Kidney (tissue), 13 donors: ENCODE measurements at regions not wholly inside any gene's neighbourhood (a gene's known extent, or its start where the extent isn't known, plus 50 kb on each side); places are given as distances from the start of the nearest gene placed in this dataset.

Experiments
- DNase-seq, 5 donors: peaks; one replicate each; pipeline ENCODE4 v3.0.0-alpha.2; 2013 to 2020
- FAIRE-seq: peaks from 2 replicates; lab custom pipeline; 2012; peaks lifted over from hg19 to GRCh38; lab: Jason Lieb, UNC
- H3K27ac ChIP-seq, 2 donors: one replicate each; pipeline ENCODE4 v1.7.0; 2013; ENCODE audit warnings: low read depth in 2 of 2, low read length in 2 of 2, inconsistent platforms in 1 of 2
- H3K27me3 ChIP-seq: one replicate; pipeline ENCODE4 v1.7.1; 2013; ENCODE audit warnings: low read length, inconsistent platforms; ENCODE audit not compliant: control insufficient read depth, insufficient read depth
- H3K36me3 ChIP-seq, 3 donors: one replicate each; pipeline versions ENCODE4 v1.7.0 to v1.7.1; 2013; ENCODE audit warnings: low read length in 3 of 3, control low read depth in 1 of 3, inconsistent platforms in 1 of 3; ENCODE audit not compliant: insufficient read depth in 3 of 3, control insufficient read depth in 2 of 3
- H3K4me1 ChIP-seq, 3 donors: one replicate each; pipeline versions ENCODE4 v1.7.0 to v1.7.1; 2013; ENCODE audit warnings: low read length in 3 of 3, inconsistent platforms in 1 of 3, low read depth in 1 of 3; ENCODE audit not compliant: control insufficient read depth in 2 of 3, insufficient read depth in 2 of 3
- H3K4me3 ChIP-seq, 3 donors: one replicate each; pipeline versions ENCODE4 v1.7.0 to v1.8.1; 2013; ENCODE audit warnings: low read length in 3 of 3, control low read depth in 1 of 3, inconsistent platforms in 1 of 3
- H3K9ac ChIP-seq, 3 donors: one replicate each; pipeline versions ENCODE4 v1.7.0 to v1.7.1; 2013; ENCODE audit warnings: low read length in 3 of 3, control low read depth in 1 of 3, inconsistent platforms in 1 of 3
- H3K9me3 ChIP-seq, 3 donors: one replicate each; pipeline versions ENCODE4 v1.7.0 to v1.7.1; 2013; ENCODE audit warnings: low read length in 3 of 3, control low read depth in 1 of 3, inconsistent platforms in 1 of 3; ENCODE audit not compliant: control insufficient read depth in 2 of 3, insufficient read depth in 1 of 3
- intact Hi-C: fragments of 100-400 bp; cut with DNase I; formaldehyde crosslinking; loops from one replicate; pipeline ENCODE4 v1.11.1; 2022
- TF ChIP-seq, protein P1 (sequence below): IDR thresholded peaks from 3 replicates; pipeline ENCODE4 v1.5.1; 2012; ENCODE audit warnings: mild to moderate bottlenecking, moderate library complexity, borderline replicate concordance; ENCODE audit not compliant: insufficient read depth; ENCODE audit errors: extremely low read depth
- donor health status: control.
- donor health status: control.
- donor health status: control.
- donor health status: control.
- donor health status: control.
- donor health status: DM: yes; HTN: yes; CAD: no.
- donor health status: Normal renal cell carcinoma (clear cell type).

DNA sequence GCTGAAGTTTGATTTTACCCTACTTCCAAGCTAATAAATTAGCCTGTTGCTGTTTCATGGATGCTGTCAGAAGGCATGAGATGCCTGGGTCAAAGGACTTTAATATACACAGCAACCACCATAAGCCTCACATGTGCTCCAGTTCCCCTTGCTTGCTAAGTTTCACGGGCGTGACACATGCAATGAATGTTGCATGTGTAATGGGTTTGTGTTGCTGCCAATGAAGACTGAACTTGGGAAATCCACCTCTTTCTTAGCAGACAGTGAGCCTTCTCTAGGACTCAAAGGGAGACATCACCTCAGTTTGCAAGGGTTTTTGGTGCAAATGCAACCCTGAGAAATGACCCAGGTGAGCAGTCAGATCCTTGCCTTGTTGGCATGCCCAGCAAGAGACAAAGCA, 505.5 kb upstream of the PODXL start:
- TF ChIP-seq, protein P1, sequence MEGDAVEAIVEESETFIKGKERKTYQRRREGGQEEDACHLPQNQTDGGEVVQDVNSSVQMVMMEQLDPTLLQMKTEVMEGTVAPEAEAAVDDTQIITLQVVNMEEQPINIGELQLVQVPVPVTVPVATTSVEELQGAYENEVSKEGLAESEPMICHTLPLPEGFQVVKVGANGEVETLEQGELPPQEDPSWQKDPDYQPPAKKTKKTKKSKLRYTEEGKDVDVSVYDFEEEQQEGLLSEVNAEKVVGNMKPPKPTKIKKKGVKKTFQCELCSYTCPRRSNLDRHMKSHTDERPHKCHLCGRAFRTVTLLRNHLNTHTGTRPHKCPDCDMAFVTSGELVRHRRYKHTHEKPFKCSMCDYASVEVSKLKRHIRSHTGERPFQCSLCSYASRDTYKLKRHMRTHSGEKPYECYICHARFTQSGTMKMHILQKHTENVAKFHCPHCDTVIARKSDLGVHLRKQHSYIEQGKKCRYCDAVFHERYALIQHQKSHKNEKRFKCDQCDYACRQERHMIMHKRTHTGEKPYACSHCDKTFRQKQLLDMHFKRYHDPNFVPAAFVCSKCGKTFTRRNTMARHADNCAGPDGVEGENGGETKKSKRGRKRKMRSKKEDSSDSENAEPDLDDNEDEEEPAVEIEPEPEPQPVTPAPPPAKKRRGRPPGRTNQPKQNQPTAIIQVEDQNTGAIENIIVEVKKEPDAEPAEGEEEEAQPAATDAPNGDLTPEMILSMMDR, result no peak
- peaks cover 0 to 8% (median 0%) of the 10 kb centered on the region in 3 donors for H3K4me1 ChIP-seq
- FAIRE-seq (no peak), DNase-seq (no peak)
- intact Hi-C loops, result no loop called here
- no peaks in the 10 kb centered on the region for H3K27me3 ChIP-seq
- H3K9me3 ChIP-seq, result no peaks in the 10 kb centered on the region
- no peak overlapping the region for H3K9ac ChIP-seq
- no peak overlapping the region for H3K27ac ChIP-seq
- no peaks in the 10 kb centered on the region for H3K36me3 ChIP-seq
- H3K4me3 ChIP-seq, result no peak overlapping the region

DNA sequence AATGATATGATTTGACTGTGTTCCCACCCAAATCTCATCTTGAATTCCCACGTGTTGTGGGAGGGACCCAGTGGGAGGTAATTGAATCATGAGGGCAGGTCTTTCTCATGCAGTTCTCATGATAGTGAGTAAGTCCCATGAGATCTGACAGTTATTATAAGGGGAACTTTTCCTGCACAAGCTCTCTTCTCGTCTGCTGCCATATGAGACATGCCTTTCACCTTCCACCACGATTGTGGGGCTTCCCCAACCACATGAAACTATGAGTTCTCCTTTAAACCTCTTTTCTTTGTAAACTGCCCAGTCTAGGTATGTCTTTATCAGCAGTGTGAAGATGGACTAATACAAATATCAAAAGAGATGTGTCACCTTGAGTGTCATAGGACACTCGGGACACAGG, 502.7 kb upstream of the PODXL start:
- no peak for DNase-seq
- intact Hi-C loops, result no loop called here
- H3K4me1 ChIP-seq, result no peaks in the 10 kb centered on the region
- H3K9me3 ChIP-seq, result no peaks in the 10 kb centered on the region
- TF ChIP-seq, protein P1, result no peak
- no peak overlapping the region for H3K27ac ChIP-seq
- no peak overlapping the region for H3K4me3 ChIP-seq
- no peak overlapping the region for H3K9ac ChIP-seq
- FAIRE-seq, result no peak
- H3K36me3 ChIP-seq, result no peaks in the 10 kb centered on the region
- H3K27me3 ChIP-seq, result no peaks in the 10 kb centered on the region

DNA sequence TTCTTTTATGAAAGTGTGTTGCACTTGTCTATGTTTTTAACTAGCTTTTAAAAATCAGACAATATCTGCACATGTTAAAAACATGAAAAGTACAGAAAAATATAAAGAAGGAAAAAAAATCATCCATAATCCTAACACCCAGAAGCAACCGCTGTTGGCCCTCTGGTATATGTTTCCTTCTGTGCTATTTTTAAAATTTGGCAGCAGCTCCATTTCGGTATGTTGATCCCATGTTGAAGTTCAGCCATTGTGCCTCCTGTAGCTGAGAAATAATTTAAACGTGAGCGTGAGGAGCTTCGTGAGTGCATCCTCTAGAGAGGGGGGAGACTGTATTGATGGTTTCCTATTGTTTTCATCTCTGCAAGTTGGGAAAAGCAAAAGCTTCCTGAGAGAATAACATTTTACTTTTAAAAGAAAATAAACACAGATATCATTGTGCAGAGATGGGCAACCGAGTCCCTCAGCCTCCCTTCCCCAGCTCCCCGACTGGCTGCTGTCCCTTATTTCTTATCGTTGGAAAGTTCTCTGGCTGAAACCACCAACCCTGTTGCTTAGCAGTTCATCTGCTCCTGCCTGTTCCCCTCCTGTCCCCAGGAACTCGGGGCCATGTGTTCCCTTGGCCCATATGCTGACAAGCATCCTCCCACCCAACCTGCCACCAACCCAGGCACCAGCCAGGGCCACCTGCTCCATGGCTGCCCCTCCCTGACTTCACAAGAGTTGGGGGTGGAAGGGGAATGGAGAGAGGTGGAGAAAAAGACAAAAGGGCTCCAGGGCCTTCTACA, 499.1 kb upstream of the PODXL start:
- no peak for FAIRE-seq
- Histone ChIP-seq H3K27ac (no peak overlapping the region), H3K9ac (no peak overlapping the region), H3K9me3 (no peaks in the 10 kb centered on the region), H3K36me3 (no peaks in the 10 kb centered on the region), H3K27me3 (no peaks in the 10 kb centered on the region), H3K4me1 (no peaks in the 10 kb centered on the region), H3K4me3 (no peak overlapping the region)
- no peak for DNase-seq
- TF ChIP-seq, protein P1, result no peak
- intact Hi-C loops, result no loop called here

DNA sequence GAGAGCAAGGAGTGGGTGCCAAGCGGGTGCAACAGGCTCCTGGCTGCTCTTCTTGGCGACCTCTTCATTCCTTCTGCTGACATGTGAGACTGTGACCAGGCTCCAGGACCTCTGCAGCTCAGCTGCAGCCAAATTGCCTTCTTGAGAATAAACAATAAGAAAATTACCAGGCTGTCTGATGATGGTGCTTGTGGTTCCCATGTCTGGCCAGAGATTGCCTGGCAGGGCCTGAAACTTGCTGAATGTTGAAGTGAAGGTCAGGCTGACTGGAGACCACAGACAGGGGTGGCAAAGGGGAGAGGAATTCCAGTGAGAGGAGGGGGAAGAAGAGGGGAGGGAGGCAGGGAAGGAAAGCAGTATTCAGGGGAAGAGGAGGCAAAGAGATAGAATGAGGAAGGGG, 497.4 kb upstream of the PODXL start:
- H3K4me1 ChIP-seq, result no peaks in the 10 kb centered on the region
- intact Hi-C loops, result no loop called here
- H3K9me3 ChIP-seq, result no peaks in the 10 kb centered on the region
- no peaks in the 10 kb centered on the region for H3K27me3 ChIP-seq
- H3K36me3 ChIP-seq, result no peaks in the 10 kb centered on the region
- no peak for DNase-seq
- TF ChIP-seq, protein P1, result no peak
- H3K9ac ChIP-seq, result no peak overlapping the region
- no peak overlapping the region for H3K4me3 ChIP-seq
- no peak overlapping the region for H3K27ac ChIP-seq
- no peak for FAIRE-seq
